Bronchial epithelial cell (primary cell): ENCODE measurements at regions not wholly inside any gene's neighbourhood (a gene's known extent, or its start where the extent isn't known, plus 50 kb on each side); places are given as distances from the start of the nearest gene placed in this dataset.
"Not testable (repeated sequence)": the region's sequence is repeated elsewhere in the genome, so short reads cannot be mapped to it uniquely, and the experiment has no call there.

ENCODE experiments used
- DNase-seq: peaks from one replicate; pipeline ENCODE4 v3.0.0-alpha.2; 2010; ENCODE audit warnings: low read depth
- FAIRE-seq: peaks from 2 replicates; lab custom pipeline; 2011; peaks lifted over from hg19 to GRCh38; lab: Jason Lieb, UNC
- H3K27me3 ChIP-seq: 2 replicates; pipeline ENCODE4 v1.5.1; 2011; ENCODE audit warnings: low read length; ENCODE audit not compliant: control insufficient read depth, insufficient read depth
- H3K36me3 ChIP-seq: 2 replicates; pipeline ENCODE4 v1.5.1; 2011; ENCODE audit warnings: low read length; ENCODE audit not compliant: control insufficient read depth, insufficient read depth
- H3K4me3 ChIP-seq: 2 replicates; pipeline ENCODE4 v1.5.1; 2011; ENCODE audit warnings: mild to moderate bottlenecking, low read depth, low read length, control low read depth
- TF ChIP-seq, protein P1 (sequence below): IDR thresholded peaks from 2 replicates; pipeline ENCODE4 v1.5.1; 2011; ENCODE audit warnings: mild to moderate bottlenecking, moderate library complexity, low read length, control low read depth, inconsistent platforms; ENCODE audit not compliant: insufficient read depth, severe bottlenecking

DNA sequence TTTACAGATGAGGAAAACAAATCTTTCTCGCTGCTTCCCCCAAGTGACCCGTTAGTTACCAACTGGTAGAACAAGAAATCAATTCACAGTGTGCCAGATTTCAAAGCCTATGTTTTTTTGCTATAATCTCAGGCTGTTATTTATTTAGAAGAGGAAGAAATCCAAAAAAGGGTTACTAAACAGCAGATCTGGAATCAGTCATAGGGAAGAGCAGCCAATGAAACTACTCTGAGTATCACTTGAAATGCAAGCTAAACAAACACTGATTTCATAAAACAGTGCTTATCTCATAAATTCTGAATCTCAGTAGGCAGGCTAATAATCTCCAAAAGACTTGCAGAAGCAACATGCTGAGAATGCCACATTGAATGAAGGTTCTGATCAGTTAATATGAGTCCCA, 829.5 kb upstream of the ACO1 start:
- TF ChIP-seq, protein P1, sequence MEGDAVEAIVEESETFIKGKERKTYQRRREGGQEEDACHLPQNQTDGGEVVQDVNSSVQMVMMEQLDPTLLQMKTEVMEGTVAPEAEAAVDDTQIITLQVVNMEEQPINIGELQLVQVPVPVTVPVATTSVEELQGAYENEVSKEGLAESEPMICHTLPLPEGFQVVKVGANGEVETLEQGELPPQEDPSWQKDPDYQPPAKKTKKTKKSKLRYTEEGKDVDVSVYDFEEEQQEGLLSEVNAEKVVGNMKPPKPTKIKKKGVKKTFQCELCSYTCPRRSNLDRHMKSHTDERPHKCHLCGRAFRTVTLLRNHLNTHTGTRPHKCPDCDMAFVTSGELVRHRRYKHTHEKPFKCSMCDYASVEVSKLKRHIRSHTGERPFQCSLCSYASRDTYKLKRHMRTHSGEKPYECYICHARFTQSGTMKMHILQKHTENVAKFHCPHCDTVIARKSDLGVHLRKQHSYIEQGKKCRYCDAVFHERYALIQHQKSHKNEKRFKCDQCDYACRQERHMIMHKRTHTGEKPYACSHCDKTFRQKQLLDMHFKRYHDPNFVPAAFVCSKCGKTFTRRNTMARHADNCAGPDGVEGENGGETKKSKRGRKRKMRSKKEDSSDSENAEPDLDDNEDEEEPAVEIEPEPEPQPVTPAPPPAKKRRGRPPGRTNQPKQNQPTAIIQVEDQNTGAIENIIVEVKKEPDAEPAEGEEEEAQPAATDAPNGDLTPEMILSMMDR: no peak
- no peak for FAIRE-seq
- Histone ChIP-seq H3K36me3 (no peaks in the 10 kb centered on the region), H3K4me3 (no peak overlapping the region), H3K27me3 (no peaks in the 10 kb centered on the region)
- DNase-seq: no peak

- Histone ChIP-seq H3K4me3 (no peak overlapping the region), H3K27me3 (no peaks in the 10 kb centered on the region), H3K36me3 (no peaks in the 10 kb centered on the region)
- TF ChIP-seq, protein P1: no peak
- FAIRE-seq (no peak), DNase-seq (no peak)
Observed at GRCh38 chr9:31556667-31557463, 827.6 kb upstream of the ACO1 start.

DNA sequence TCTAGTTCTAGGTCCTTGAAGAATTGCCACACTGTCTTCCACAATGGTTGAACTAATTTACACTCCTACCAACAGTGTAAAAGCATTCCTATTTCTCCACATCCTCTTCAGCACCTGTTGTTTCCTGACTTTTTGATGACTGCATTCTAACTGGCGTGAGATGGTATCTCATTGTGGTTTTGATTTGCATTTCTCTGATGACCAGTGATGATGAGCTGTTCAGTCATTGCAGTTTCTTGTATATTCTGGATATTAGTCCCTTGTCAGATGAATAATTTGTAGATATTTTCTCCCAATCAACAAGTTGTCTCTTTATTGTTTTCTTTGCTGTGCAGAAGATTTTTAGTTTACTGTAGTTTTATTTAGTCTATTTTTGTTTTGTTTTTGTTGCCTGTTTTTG, 812.3 kb upstream of the ACO1 start:
- peak; percentile 72 for DNase-seq
- not testable (repeated sequence) for H3K4me3 ChIP-seq, H3K36me3 ChIP-seq, FAIRE-seq, H3K27me3 ChIP-seq

DNA sequence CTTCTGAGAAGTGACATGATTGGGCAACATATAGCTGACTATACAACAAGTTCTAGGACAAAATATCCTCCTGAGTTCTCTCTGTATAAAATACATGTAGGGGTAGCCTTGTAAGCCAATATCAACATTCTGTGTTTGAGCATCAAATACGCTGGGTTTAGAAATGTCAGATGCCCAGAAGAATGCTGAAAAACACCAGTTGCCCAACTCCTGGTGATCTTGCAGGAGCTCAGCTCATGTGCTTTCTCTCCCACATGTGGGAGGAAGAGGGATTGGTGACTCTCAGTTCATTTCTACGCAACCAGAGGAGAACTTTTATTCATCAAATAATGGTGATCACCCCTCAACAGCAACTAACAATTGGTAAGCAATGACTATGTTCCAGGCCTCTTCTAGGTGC, 810.9 kb upstream of the ACO1 start:
- Histone ChIP-seq H3K27me3 (no peaks in the 10 kb centered on the region), H3K4me3 (no peak overlapping the region), H3K36me3 (no peaks in the 10 kb centered on the region)
- FAIRE-seq: no peak
- peak; percentile 17 for DNase-seq
- TF ChIP-seq, protein P1: no peak

DNA sequence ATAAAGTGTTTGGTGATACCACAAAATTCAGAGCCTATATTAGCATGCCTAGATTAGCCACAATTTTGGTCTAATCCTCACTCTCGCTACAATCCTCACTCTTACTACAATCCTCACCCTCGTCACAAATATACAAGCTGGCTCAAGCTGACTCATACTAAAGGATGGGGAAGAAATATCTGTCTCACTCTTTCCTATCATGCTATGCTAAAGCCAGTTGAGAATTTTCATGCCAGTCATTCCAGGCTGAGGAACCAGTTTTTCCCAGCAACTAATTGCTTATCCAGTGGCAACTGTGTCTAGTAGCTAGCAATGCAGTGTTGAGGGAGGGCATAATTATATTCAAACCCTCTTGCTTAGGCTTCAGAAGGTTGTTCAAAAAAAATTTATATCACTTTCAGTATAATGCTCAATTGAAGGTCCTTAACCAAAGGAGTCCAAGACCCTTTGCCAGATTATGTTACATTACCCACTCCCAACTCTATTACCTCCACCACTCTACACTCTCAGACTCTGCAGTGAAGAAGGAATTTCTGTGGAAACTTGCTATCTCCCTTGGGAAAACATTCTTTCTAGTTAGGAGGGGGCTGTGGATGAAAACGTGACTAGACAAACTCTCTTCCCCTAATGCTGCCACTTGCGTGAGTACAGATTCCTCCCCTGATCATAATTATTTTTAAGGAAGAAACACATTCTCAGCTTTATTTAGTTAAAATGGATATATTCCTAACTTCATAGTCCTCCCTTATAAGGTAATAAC, 810.3 kb upstream of the ACO1 start:
- Histone ChIP-seq H3K4me3 (no peak overlapping the region), H3K36me3 (no peaks in the 10 kb centered on the region), H3K27me3 (no peaks in the 10 kb centered on the region)
- no peak for FAIRE-seq
- peak; percentile 79 for DNase-seq
- TF ChIP-seq, protein P1: no peak

GRCh38 chr9:31582071-31582470, 802.4 kb upstream of the ACO1 start:
- DNase-seq: no peak
- FAIRE-seq: no peak
- Histone ChIP-seq H3K27me3 (no peaks in the 10 kb centered on the region), H3K36me3 (no peaks in the 10 kb centered on the region), H3K4me3 (no peak overlapping the region)
- TF ChIP-seq, protein P1: no peak
